GM12865 (cell line): ENCODE measurements at regions not wholly inside any gene's neighbourhood (a gene's known extent, or its start where the extent isn't known, plus 50 kb on each side); places are given as distances from the start of the nearest gene placed in this dataset.

Experiments used
- DNase-seq: peaks from one replicate; pipeline ENCODE4 v3.0.0; 2010; ENCODE audit warnings: low read depth
- H3K4me3 ChIP-seq: 2 replicates; pipeline ENCODE4 v1.5.1; 2011; ENCODE audit warnings: mild to moderate bottlenecking, low read depth, low read length, control low read depth
- CTCF ChIP-seq: IDR thresholded peaks from 2 replicates; pipeline ENCODE4 v1.5.1; 2011; ENCODE audit warnings: low read length, control low read depth, low read depth, inconsistent platforms; ENCODE audit not compliant: insufficient read depth; ENCODE audit errors: missing control alignments

GRCh38 chr4:181148470-181148869 is 1094.7 kb upstream of the TENM3 start:
- no peak for DNase-seq
- no peak for TF ChIP-seq CTCF
- no peak overlapping the region for H3K4me3 ChIP-seq

- H3K4me3 ChIP-seq: no peak overlapping the region
- DNase-seq: no peak
- TF ChIP-seq CTCF: no peak
These were observed 1093.0 kb upstream of the TENM3 start for GRCh38 chr4:181150191-181150590.

GRCh38 chr4:181151856-181152255 is 1091.3 kb upstream of the TENM3 start:
- no peak overlapping the region for H3K4me3 ChIP-seq
- no peak for DNase-seq
- no peak for TF ChIP-seq CTCF

- no peak for TF ChIP-seq CTCF
- DNase-seq: no peak
- H3K4me3 ChIP-seq: no peak overlapping the region
These were observed 1085.6 kb upstream of the TENM3 start for GRCh38 chr4:181157647-181158046.

- H3K4me3 ChIP-seq: no peak overlapping the region
- TF ChIP-seq CTCF: no peak
These were observed 1084.2 kb upstream of the TENM3 start for GRCh38 chr4:181158971-181159370.

GRCh38 chr4:181161669-181162068 is 1081.5 kb upstream of the TENM3 start:
- TF ChIP-seq CTCF: no peak
- no peak for DNase-seq
- H3K4me3 ChIP-seq: no peak overlapping the region

More at GRCh38 chr4:181158971-181159370, 1084.2 kb upstream of the TENM3 start:
- no peak for DNase-seq

- DNase-seq: no peak
- no peak for TF ChIP-seq CTCF
- H3K4me3 ChIP-seq: no peak overlapping the region
These were observed 1080.9 kb upstream of the TENM3 start for GRCh38 chr4:181162266-181162665.
